Parathyroid adenoma (tissue), 2 donors: ENCODE measurements at regions not wholly inside any gene's neighbourhood (a gene's known extent, or its start where the extent isn't known, plus 50 kb on each side); places are given as distances from the start of the nearest gene placed in this dataset.
"Not testable (repeated sequence)": the region's sequence is repeated elsewhere in the genome, so short reads cannot be mapped to it uniquely, and the experiment has no call there.

Experiments used
- H2AFZ ChIP-seq: fragments of 300-600 bp; sonication (generic); one replicate; pipeline ENCODE4 v1.7.0; 2017; ENCODE audit warnings: antibody characterized with exemption, mild to moderate bottlenecking
- H3K27ac ChIP-seq: fragments of 300-600 bp; sonication (generic); one replicate; pipeline ENCODE4 v1.7.0; 2017
- H3K27me3 ChIP-seq: fragments of 300-600 bp; sonication (generic); one replicate; pipeline ENCODE4 v1.7.0; 2017; ENCODE audit warnings: low read length; ENCODE audit not compliant: control insufficient read depth, insufficient read depth
- H3K36me3 ChIP-seq: fragments of 300-600 bp; sonication (generic); one replicate; pipeline ENCODE4 v1.7.0; 2017; ENCODE audit warnings: low read length; ENCODE audit not compliant: control insufficient read depth, insufficient read depth
- H3K4me1 ChIP-seq: fragments of 300-600 bp; sonication (generic); one replicate; pipeline ENCODE4 v1.7.0; 2017; ENCODE audit warnings: control low read depth
- H3K4me2 ChIP-seq: fragments of 300-600 bp; sonication (generic); one replicate; pipeline ENCODE4 v1.7.0; 2017; ENCODE audit warnings: low read length
- H3K4me3 ChIP-seq: fragments of 300-600 bp; sonication (generic); one replicate; pipeline ENCODE4 v1.7.0; 2017; ENCODE audit warnings: low read depth, low read length
- H3K79me2 ChIP-seq: fragments of 300-600 bp; sonication (generic); one replicate; pipeline ENCODE4 v1.7.0; 2017; ENCODE audit warnings: control low read depth
- H3K9ac ChIP-seq: fragments of 300-600 bp; sonication (generic); one replicate; pipeline ENCODE4 v1.7.0; 2017; ENCODE audit warnings: mild to moderate bottlenecking
- H3K9me3 ChIP-seq: fragments of 300-600 bp; sonication (generic); one replicate; pipeline ENCODE4 v1.7.0; 2017; ENCODE audit warnings: low read length; ENCODE audit not compliant: control insufficient read depth
- CTCF ChIP-seq: fragments of 300-600 bp; sonication (generic); IDR thresholded peaks from one replicate; pipeline ENCODE4 v1.7.0; 2017; ENCODE audit warnings: antibody characterized with exemption, mild to moderate bottlenecking
- donor health status: primary hyperparathyroidism.

GRCh38 chr5:33088176-33088575 lies 352.6 kb upstream of the TARS1 start:
- Histone ChIP-seq H3K9me3 (no peaks in the 10 kb centered on the region), H3K4me2 (no peak overlapping the region), H3K27ac (no peak overlapping the region), H3K36me3 (no peaks in the 10 kb centered on the region), H3K27me3 (no peaks in the 10 kb centered on the region), H3K79me2 (no peaks in the 10 kb centered on the region), H3K9ac (no peak overlapping the region), H3K4me1 (no peaks in the 10 kb centered on the region), H2AFZ (no peak overlapping the region), H3K4me3 (no peak overlapping the region)
- TF ChIP-seq CTCF = no peak

GRCh38 chr5:33091571-33092363 lies 349.0 kb upstream of the TARS1 start:
- H3K36me3 ChIP-seq = no peaks in the 10 kb centered on the region
- TF ChIP-seq CTCF = no peak
- no peak overlapping the region for H3K27ac ChIP-seq
- no peaks in the 10 kb centered on the region for H3K79me2 ChIP-seq
- H2AFZ ChIP-seq = no peak overlapping the region
- no peaks in the 10 kb centered on the region for H3K27me3 ChIP-seq
- H3K4me3 ChIP-seq = no peak overlapping the region
- no peak overlapping the region for H3K9ac ChIP-seq
- no peak overlapping the region for H3K4me2 ChIP-seq
- no peaks in the 10 kb centered on the region for H3K9me3 ChIP-seq
- H3K4me1 ChIP-seq = no peaks in the 10 kb centered on the region

GRCh38 chr5:33092719-33093118 lies 348.0 kb upstream of the TARS1 start:
- H3K9ac ChIP-seq = no peak overlapping the region
- H3K4me1 ChIP-seq = no peaks in the 10 kb centered on the region
- H3K27ac ChIP-seq = no peak overlapping the region
- no peak overlapping the region for H2AFZ ChIP-seq
- H3K79me2 ChIP-seq = no peaks in the 10 kb centered on the region
- TF ChIP-seq CTCF = no peak
- no peaks in the 10 kb centered on the region for H3K9me3 ChIP-seq
- no peak overlapping the region for H3K4me3 ChIP-seq
- H3K36me3 ChIP-seq = no peaks in the 10 kb centered on the region
- no peaks in the 10 kb centered on the region for H3K27me3 ChIP-seq
- H3K4me2 ChIP-seq = no peak overlapping the region

- Histone ChIP-seq H3K4me2 (no peak overlapping the region), H2AFZ (no peak overlapping the region), H3K27ac (no peak overlapping the region), H3K9ac (no peak overlapping the region), H3K9me3 (no peaks in the 10 kb centered on the region), H3K27me3 (no peaks in the 10 kb centered on the region), H3K4me3 (no peak overlapping the region), H3K4me1 (no peaks in the 10 kb centered on the region), H3K79me2 (no peaks in the 10 kb centered on the region), H3K36me3 (no peaks in the 10 kb centered on the region)
- no peak for TF ChIP-seq CTCF
Measured at GRCh38 chr5:33102551-33102950, 338.2 kb upstream of the TARS1 start.

GRCh38 chr5:33105521-33105941 lies 335.2 kb upstream of the TARS1 start:
- no peak for TF ChIP-seq CTCF
- H3K9ac ChIP-seq = no peak overlapping the region
- H3K79me2 ChIP-seq = no peaks in the 10 kb centered on the region
- no peak overlapping the region for H2AFZ ChIP-seq
- H3K9me3 ChIP-seq = no peaks in the 10 kb centered on the region
- H3K27ac ChIP-seq = no peak overlapping the region
- H3K4me2 ChIP-seq = no peak overlapping the region
- H3K4me3 ChIP-seq = no peak overlapping the region
- H3K27me3 ChIP-seq = no peaks in the 10 kb centered on the region
- H3K36me3 ChIP-seq = no peaks in the 10 kb centered on the region
- no peaks in the 10 kb centered on the region for H3K4me1 ChIP-seq

GRCh38 chr5:33110496-33110895 lies 330.3 kb upstream of the TARS1 start:
- not testable (repeated sequence) for H3K4me3 ChIP-seq, H3K27me3 ChIP-seq, H3K27ac ChIP-seq, H2AFZ ChIP-seq, H3K4me1 ChIP-seq, H3K9me3 ChIP-seq, H3K9ac ChIP-seq, H3K4me2 ChIP-seq, H3K79me2 ChIP-seq, H3K36me3 ChIP-seq
